Lung (tissue), 11 donors: ENCODE measurements at regions not wholly inside any gene's neighbourhood (a gene's known extent, or its start where the extent isn't known, plus 50 kb on each side); places are given as distances from the start of the nearest gene placed in this dataset.

Experiments used
- ATAC-seq: fragments of 200-7000 bp; cut with Tn5 transposase; one replicate; pipeline ENCODE4 v1.9.1; 2020; ENCODE audit warnings: moderate number of reproducible peaks; ENCODE audit not compliant: insufficient read depth, low FRiP score
- DNase-seq, 3 donors: peaks; one replicate each; pipeline ENCODE4 v3.0.0-alpha.2; 2013 to 2017
- H3K27ac ChIP-seq, 2 donors: one replicate each; pipeline ENCODE4 v1.5.1; 2013; ENCODE audit warnings: mild to moderate bottlenecking in 2 of 2, moderate library complexity in 2 of 2, control low read depth in 1 of 2, inconsistent platforms in 1 of 2, low read depth in 1 of 2, low read length in 1 of 2
- H3K27me3 ChIP-seq, 3 donors: one replicate each; pipeline ENCODE4 v1.5.1; 2013; ENCODE audit warnings: low read length in 2 of 3; ENCODE audit not compliant: control insufficient read depth in 3 of 3, insufficient read depth in 3 of 3
- H3K36me3 ChIP-seq, 4 donors: one replicate each; pipeline ENCODE4 v1.5.1; 2013; ENCODE audit warnings: low read length in 4 of 4, mild to moderate bottlenecking in 1 of 4, moderate library complexity in 1 of 4; ENCODE audit not compliant: control insufficient read depth in 4 of 4, insufficient read depth in 4 of 4
- H3K4me1 ChIP-seq, 5 donors: one replicate each; pipeline ENCODE4 v1.5.1; 2013; ENCODE audit warnings: low read length in 5 of 5, mild to moderate bottlenecking in 2 of 5, moderate library complexity in 1 of 5; ENCODE audit not compliant: control insufficient read depth in 5 of 5, insufficient read depth in 5 of 5
- H3K4me3 ChIP-seq: one replicate; pipeline ENCODE4 v1.5.1; 2013; ENCODE audit warnings: mild to moderate bottlenecking, control low read depth, moderate library complexity
- H3K9ac ChIP-seq, 2 donors: one replicate each; pipeline ENCODE4 v1.5.1; 2013; ENCODE audit warnings: low read length in 2 of 2, control low read depth in 1 of 2; ENCODE audit not compliant: insufficient read depth in 1 of 2
- H3K9me3 ChIP-seq, 4 donors: one replicate each; pipeline ENCODE4 v1.5.1; 2013; ENCODE audit warnings: low read length in 3 of 4, mild to moderate bottlenecking in 1 of 4, moderate library complexity in 1 of 4; ENCODE audit not compliant: control insufficient read depth in 4 of 4, insufficient read depth in 3 of 4
- CTCF ChIP-seq: IDR thresholded peaks from 2 replicates; pipeline ENCODE4 v1.5.1; 2012; ENCODE audit warnings: mild to moderate bottlenecking; ENCODE audit errors: control extremely low read depth, extremely low read depth
- WGBS, 2 donors: extraction: QIAGEN DNeasy Blood & Tissue Kit; methylation state at CpG; one replicate each; pipeline ENCODE4 v1.1.7; 2013; 5-methylcytosine and 5-hydroxymethylcytosine counted together
- donor health status: control.
- donor health status: control.
- donor health status: Bipolar disorder and iron deficiency.
- donor health status: healthy.
- donor health status: DM: yes; HTN: yes; CAD: no.

- 88 to 89% methylated on average over 1 of the region's 1 CpG for WGBS, 2 donors
- Histone ChIP-seq H3K27ac (no peak overlapping the region), H3K4me3 (no peak overlapping the region), H3K27me3 (no peaks in the 10 kb centered on the region), H3K9ac (no peak overlapping the region), H3K9me3 (no peaks in the 10 kb centered on the region), H3K36me3 (no peaks in the 10 kb centered on the region), H3K4me1 (peaks cover 0 to 2% (median 0%) of the 10 kb centered on the region in 5 donors)
- DNase-seq (no peak), ATAC-seq (no peak)
- no peak for TF ChIP-seq CTCF
Observed at GRCh38 chr6:98514796-98515195, 319.6 kb upstream of the POU3F2 start.

GRCh38 chr6:98516206-98516605 is 318.2 kb upstream of the POU3F2 start:
- H3K36me3 ChIP-seq: no peaks in the 10 kb centered on the region
- H3K9ac ChIP-seq: no peak overlapping the region
- no peak overlapping the region for H3K27ac ChIP-seq
- H3K4me1 ChIP-seq: peaks cover 0 to 2% (median 0%) of the 10 kb centered on the region in 5 donors
- DNase-seq (peak in 2 of 3 donors; percentile 7 to 10), ATAC-seq (no peak)
- TF ChIP-seq CTCF: no peak
- no peaks in the 10 kb centered on the region for H3K9me3 ChIP-seq
- H3K27me3 ChIP-seq: no peaks in the 10 kb centered on the region
- H3K4me3 ChIP-seq: no peak overlapping the region
- 70 to 71% methylated on average over 2 of the region's 2 CpGs for WGBS, 2 donors

GRCh38 chr6:98516866-98517265 is 317.5 kb upstream of the POU3F2 start:
- Histone ChIP-seq H3K4me1 (peaks cover 0 to 2% (median 0%) of the 10 kb centered on the region in 5 donors), H3K36me3 (no peaks in the 10 kb centered on the region), H3K9me3 (no peaks in the 10 kb centered on the region), H3K4me3 (no peak overlapping the region), H3K27ac (no peak overlapping the region), H3K27me3 (no peaks in the 10 kb centered on the region), H3K9ac (no peak overlapping the region)
- no peak for ATAC-seq
- TF ChIP-seq CTCF: no peak
- DNase-seq: no peak
- 46 to 49% methylated on average over 4 of the region's 4 CpGs for WGBS, 2 donors

- no peak overlapping the region for H3K27ac ChIP-seq
- H3K9me3 ChIP-seq: peaks cover 0 to 3% (median 1%) of the 10 kb centered on the region in 4 donors
- 28 to 31% methylated on average over 3 of the region's 3 CpGs for WGBS, 2 donors
- no peak overlapping the region for H3K9ac ChIP-seq
- no peaks in the 10 kb centered on the region for H3K27me3 ChIP-seq
- no peaks in the 10 kb centered on the region for H3K4me1 ChIP-seq
- no peaks in the 10 kb centered on the region for H3K36me3 ChIP-seq
- DNase-seq (no peak), ATAC-seq (no peak)
- TF ChIP-seq CTCF: no peak
- H3K4me3 ChIP-seq: no peak overlapping the region
Observed at GRCh38 chr6:98525860-98526259, 308.5 kb upstream of the POU3F2 start.
